ENCODE measurements at regions not wholly inside any gene's neighbourhood (a gene's known extent, or its start where the extent isn't known, plus 50 kb on each side); places are given as distances from the start of the nearest gene placed in this dataset.

DNA sequence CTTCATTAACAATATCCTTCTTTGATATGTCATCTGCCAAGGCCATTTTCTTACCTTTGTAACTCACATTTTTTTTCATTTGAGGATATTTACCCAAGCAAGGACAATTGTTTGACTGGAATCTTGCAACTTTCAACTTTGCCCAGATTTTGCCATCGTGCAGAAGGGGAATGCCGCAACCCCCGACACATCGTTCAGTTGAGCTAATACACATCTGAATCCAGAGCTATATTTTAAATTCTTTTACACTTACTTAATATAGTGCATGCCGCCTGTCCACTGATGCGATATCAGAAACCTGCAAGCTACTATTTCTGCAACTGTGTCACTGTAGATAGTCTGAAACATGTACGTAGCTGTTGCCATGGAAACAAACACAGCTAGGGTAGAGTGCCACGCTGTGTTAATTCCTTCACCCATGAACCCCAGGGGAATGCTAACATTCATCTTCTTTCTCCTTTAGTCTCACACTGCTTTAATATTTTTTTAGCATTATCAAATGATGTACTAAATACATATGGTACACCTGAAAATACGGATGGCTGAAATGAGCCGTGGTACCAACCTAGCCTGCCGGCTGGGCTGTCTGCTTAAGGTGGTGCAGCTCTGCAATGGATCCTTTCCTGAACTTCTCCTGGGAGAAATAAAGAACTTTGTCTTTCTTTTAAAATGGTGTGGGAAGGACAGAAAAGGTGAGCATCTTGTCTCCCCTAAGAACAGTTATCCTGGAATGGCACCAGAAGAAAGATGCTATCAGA lies 77.0 kb upstream of the FOXN3 start:
- peak; percentile 69 for DNase-seq (ENCODE audit: low read depth)
- in situ Hi-C loops (cut with HindIII; ENCODE audit: low pct_unique_long_range_greater_than_20kb, low sequenced_read_pairs): no loop called here

DNA sequence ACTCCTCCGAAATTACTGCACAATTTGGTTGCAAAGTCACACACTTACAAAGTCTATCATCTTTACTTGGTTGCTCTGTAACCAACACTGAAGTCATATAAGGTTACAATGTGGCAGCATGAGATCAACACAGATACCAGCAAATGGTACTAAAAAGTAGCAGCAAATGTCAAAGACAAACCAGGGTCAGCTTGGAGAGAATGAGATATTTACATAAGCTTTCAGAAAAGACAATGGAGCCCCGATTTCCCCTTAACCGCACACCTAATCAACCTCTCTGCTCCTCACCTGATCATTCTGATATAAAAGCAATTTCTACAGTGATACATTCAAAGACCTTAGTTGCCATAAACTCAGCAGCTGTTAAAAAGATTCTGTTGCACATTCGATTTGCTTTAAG lies 76.4 kb upstream of the FOXN3 start:
- no peak for DNase-seq (ENCODE audit: low read depth)
- in situ Hi-C loops (cut with HindIII; ENCODE audit: low pct_unique_long_range_greater_than_20kb, low sequenced_read_pairs): no loop called here

DNA sequence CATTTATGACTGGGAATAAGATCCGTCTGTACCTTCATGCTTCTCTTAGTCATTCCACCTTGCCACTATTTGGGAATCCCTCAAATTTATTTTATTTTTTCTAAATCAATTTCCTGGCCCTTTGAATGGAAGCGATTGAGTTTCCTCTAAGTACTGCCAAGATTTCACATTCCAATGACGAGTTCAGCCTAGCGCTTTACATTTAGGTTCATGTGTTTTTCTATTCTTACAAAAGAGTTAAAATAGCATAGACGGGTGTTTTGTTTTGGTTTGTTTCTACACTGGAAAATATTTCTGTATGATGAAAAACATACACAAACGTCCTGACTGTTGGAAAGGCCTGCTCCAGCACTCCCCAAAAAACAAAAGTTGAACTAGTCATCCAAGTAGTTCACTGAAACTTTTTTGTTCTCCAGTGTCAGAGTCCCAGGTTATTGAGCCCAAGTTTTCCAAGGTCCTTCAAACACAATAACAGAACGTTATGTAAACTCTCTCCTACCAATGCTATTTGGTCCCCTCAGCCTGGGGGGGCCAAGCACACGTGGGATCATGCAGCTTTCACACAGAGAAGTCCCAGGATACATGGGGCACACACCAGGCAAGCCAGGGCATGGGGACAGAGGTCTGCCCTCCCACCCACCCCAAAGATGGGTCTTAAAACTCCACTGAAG lies 74.8 kb upstream of the FOXN3 start:
- in situ Hi-C loops (cut with HindIII; ENCODE audit: low pct_unique_long_range_greater_than_20kb, low sequenced_read_pairs): no loop called here
- no peak for DNase-seq (ENCODE audit: low read depth)

DNA sequence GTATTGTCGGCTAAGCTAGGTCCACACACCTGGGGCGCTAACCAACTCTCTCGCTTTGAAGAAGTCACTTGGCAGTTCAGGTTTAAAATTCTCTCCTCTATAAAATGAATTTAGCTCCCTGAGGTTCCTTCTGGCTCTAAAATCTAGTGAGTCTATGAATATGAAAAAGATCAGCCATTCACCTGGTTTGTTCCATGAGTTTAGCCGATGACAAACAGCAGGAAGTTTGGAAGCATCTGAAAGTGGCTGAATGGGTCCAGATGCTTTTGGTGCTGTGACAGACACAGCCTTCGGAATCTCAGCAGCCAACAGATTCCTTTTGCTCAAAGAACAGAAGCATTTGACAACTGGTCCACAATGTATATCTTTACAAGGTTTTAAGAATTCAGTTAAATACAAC lies 73.4 kb upstream of the FOXN3 start:
- in situ Hi-C loops (cut with HindIII; ENCODE audit: low pct_unique_long_range_greater_than_20kb, low sequenced_read_pairs): no loop called here
- DNase-seq (ENCODE audit: low read depth): no peak

DNA sequence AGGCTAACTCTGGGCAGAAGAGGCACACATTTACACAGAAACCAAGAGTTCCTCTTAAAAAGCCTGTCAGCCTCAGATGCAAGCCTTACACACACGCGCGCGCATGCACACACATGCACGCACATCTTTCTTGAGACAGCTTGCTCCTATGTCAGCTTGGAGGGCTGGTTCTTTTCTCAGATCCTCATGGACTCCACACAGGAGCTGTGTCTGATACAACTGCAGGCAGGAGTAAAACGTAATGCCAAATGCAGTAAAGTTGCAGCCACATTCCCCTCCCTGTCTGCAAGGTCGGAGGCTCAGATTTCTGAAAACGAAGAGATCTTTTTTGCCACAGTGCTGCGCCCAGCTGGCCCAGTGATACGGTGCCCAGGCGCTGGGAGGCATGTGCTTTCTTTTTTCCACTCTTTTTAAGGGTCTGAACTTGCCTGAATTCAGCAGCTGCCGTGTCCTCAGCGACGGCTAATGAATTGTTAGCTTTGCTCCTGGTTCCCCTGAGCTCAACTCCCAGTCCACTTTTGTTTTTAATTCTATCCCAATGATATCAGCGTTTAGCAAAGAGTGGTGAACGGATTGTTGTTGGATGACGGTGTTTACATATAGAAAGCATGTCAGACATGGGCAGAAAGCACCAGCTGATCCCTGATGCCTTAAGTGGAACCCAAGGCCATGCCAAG lies 72.9 kb upstream of the FOXN3 start:
- DNase-seq (ENCODE audit: low read depth): no peak
- in situ Hi-C loops (cut with HindIII; ENCODE audit: low pct_unique_long_range_greater_than_20kb, low sequenced_read_pairs): no loop called here

DNA sequence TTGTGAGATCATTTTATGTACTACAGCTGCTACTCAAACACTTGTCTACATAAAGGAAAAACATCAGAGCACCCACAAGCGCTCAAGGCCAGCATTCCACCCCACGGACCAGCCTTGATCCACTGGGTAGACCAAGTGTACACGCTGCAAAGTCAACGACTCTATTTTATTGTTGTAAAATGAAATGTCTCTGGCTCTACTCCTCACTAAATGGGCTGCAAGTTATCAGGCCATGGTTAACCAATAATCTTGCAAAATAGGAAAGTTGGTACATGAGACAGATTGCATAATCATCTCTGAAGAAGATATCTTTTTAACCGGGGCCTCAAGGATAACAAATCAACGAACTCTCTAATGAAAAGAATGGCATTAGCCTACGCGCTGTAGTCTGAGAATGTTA lies 69.9 kb upstream of the FOXN3 start:
- no peak for DNase-seq (ENCODE audit: low read depth)
- in situ Hi-C loops (cut with HindIII; ENCODE audit: low pct_unique_long_range_greater_than_20kb, low sequenced_read_pairs): no loop called here

DNA sequence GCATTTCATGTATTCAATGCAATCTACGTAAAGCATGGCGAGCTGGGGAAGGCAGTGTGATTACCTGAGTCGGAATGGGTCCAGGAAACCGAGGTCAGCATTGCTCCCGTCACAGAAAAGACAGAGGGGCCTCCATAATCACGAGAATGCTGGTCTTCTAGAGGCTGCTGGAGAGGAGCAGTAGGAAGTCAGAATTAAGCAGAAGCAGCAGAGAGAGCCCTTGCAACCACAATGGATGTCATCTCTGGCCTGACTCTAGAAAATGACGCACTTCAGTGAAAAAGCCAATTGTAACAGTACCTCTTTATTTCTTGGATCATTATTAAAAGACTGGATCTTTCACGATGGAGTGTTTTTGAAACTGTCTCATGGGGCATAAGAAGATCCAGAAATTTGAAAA lies 69.5 kb upstream of the FOXN3 start:
- in situ Hi-C loops (cut with HindIII; ENCODE audit: low pct_unique_long_range_greater_than_20kb, low sequenced_read_pairs): no loop called here
- no peak for DNase-seq (ENCODE audit: low read depth)

DNA sequence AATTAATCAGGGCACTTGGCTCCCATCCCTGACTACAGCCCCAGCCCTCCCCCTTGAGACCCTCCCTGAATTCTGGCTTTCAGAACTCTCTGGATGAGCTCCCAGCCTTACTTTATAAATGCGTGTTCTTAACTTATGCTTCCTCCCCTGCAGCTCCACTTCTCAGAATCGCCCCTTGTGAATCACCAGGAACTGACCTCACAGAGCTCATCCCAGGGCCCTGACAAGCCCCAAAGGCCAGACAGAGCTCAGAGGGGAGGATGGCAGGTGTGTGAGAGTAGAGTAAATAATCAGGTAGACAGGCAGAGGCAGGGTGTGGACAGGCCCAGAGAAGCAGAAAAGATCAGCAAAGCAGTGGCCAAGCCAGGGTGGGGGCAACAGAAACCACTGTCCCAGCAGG lies 68.2 kb upstream of the FOXN3 start:
- DNase-seq (ENCODE audit: low read depth): no peak
- in situ Hi-C loops (cut with HindIII; ENCODE audit: low pct_unique_long_range_greater_than_20kb, low sequenced_read_pairs): no loop called here

DNA sequence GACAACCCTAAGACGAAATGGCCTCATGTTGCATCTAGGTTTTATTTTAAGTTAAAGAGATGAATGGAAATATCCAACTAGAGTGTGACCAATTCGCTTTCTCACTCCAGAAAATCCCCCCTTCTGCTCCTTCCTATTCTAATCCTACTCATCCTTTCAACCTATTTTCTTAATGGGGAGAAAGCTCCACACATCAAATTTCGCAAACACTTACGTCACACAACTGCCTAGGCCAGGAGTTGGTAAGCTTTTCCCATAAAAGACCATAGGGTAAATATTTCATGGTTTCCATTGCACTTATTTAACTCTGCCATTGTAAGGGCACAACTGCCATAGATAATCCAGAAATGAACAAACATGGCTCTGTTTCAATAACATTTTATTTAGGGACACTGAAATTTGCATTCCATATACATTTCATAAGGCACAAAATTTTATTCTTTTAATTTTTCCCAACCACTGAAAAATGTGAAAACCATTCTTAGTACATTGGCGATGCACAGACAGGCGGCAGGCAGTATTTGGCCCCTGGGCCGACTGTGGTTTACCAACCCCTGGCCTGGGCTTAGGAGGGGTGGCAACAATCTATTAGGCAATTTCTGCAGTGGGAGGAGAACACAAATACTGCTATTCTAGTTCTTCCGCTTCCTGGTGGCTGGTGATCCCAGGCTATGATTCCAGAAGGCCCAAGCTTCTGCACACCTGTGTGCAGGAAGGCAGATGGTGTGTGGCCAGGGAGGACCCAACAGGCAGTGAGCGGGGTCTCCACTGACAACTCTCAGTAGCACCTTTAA lies 67.2 kb upstream of the FOXN3 start:
- in situ Hi-C loops (cut with HindIII; ENCODE audit: low pct_unique_long_range_greater_than_20kb, low sequenced_read_pairs): no loop called here
- no peak for DNase-seq (ENCODE audit: low read depth)

DNA sequence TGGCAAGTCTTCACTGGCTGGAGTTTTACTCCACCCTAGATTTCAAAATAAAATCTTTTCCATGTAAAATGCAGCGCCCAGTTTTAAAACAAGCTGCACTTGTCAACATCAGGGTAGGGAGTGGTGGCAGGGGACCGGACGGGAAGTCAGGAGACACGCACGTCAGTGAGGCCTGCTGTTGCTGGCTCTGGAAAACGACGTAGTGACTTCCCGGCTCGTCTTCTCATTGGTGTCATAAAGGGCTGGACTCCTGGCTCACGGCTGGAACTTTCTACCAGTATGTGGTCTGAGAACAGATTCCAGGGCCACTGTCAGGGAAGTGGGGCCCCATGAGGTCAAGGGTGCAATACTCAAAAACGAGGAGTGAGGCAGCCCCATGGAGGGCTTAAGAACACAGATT lies 64.2 kb upstream of the FOXN3 start:
- no peak for DNase-seq (ENCODE audit: low read depth)
- in situ Hi-C loops (cut with HindIII; ENCODE audit: low pct_unique_long_range_greater_than_20kb, low sequenced_read_pairs): no loop called here

DNA sequence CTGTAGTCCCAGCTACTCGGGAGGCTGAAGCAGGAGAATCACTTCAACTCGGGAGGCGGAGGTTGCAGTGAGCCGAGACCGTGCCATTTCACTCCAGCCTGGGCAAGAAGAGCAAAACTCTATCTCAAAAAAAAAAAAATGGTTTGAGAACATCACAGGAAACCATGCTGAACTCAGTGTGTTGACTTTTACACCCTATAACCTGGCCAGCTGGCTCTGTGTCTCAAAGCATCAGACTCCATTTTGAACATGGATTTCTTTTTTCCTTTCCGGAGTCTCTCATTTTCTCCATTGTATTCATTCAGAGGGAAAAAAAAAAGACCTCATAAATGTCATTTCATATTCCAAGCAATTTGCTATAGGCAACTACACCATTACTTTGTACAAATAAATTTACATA lies 63.2 kb upstream of the FOXN3 start:
- no peak for DNase-seq (ENCODE audit: low read depth)
- in situ Hi-C loops (cut with HindIII; ENCODE audit: low pct_unique_long_range_greater_than_20kb, low sequenced_read_pairs): no loop called here

DNA sequence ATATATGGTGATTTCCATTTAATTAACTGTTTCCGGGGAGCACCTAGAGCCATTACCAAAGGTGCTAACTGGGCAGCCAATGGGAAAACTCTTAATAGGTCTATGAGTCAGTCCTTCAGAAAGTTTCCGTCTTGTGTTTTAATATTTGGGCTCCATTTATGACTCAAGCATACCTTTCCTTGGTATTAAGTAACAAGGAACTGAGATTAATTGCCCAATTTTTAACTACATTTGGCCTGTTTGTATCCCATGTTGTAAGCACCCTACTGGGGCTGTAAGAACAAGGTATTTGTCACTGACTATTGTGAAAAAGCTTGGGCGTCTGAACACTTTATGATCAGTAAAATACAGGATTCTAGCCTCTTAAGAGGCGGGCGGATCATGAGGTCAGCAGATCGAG lies 62.8 kb upstream of the FOXN3 start:
- no peak for DNase-seq (ENCODE audit: low read depth)
- in situ Hi-C loops (cut with HindIII; ENCODE audit: low pct_unique_long_range_greater_than_20kb, low sequenced_read_pairs): no loop called here

DNA sequence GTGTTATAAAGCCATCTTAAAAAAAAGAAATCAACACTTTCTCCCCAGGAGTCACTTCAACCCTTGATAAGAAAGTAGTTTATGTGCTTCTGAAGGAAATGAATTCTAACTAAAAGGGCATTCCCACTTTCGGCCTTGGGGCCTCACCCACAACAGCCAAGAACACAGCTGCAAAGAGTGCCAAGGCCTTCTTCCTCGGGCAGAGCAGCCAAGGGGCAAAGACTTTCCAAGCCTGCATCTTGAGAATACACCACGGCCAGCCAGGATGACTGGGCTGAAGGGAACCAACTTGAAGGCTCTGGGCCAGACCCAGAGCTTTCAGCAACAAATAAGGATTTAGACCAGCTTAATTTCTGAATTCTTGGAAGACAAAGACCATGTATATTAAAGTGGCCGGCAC lies 60.4 kb upstream of the FOXN3 start:
- in situ Hi-C loops (cut with HindIII; ENCODE audit: low pct_unique_long_range_greater_than_20kb, low sequenced_read_pairs): no loop called here

DNA sequence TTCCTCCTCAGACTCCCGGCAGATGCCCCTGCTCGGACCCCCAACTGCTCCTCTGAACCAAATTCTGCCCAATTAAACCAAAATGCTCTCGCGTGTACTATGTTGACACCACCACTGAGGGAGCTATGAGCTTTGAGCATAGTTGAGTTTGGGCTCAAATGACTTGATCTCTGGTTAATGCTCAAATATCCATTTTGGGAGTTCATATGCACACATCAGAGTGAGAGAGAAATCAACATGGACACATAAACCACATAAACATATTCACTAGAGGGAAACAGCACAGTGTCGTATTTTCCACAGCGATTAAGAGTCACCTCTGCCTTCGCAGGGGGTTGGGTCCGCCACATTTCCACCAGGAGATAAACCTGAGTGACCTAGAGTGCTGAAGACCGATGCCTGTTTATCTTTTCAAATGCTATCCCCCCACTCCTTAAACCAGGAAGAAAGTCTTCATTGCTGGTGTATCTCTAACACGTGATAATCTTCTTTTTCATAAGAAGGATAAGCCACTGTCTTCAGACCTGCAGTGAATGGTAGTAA lies 59.4 kb upstream of the FOXN3 start:
- in situ Hi-C loops (cut with HindIII; ENCODE audit: low pct_unique_long_range_greater_than_20kb, low sequenced_read_pairs): no loop called here
- DNase-seq (ENCODE audit: low read depth): no peak

More for the DNA sequence above, 60.4 kb upstream of the FOXN3 start:
- no peak for DNase-seq (ENCODE audit: low read depth)

DNA sequence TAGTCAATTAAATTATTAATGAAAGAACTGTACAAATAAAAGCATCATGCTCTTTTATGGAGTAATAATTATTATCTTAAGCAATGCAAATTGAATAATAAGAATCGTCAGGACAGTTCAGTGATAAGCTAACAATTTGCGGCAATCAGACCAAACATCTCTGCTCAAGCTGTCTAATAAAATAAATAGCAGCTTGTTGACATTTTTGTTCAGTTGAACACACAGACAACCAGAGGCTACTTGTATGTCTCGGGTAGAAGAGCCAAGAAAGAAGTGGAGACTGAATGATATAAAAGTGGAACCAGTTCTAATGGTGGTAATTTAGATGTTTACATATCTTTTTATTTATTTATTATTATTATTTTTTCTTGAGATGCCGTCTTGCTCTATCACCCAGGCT lies 57.4 kb upstream of the FOXN3 start:
- in situ Hi-C loops (cut with HindIII; ENCODE audit: low pct_unique_long_range_greater_than_20kb, low sequenced_read_pairs): no loop called here
- no peak for DNase-seq (ENCODE audit: low read depth)

DNA sequence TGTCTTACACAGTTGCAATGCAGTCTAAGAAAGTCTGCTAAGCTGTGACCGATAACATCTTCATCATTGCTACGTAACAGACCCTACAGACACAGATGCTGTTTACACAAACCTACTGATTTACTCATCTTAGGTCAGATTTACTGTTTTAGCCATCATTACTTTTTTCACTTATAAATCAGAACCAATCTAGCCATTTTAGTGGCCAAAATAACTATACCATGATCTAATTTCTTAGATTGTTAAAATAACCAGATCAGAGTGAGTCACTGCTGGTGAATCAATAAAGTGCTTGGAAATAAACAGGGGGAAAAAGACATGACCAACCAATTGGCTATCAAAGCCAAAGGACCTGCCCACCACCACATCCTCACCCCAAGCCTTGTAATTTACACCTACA lies 57.0 kb upstream of the FOXN3 start:
- DNase-seq (ENCODE audit: low read depth): no peak

DNA sequence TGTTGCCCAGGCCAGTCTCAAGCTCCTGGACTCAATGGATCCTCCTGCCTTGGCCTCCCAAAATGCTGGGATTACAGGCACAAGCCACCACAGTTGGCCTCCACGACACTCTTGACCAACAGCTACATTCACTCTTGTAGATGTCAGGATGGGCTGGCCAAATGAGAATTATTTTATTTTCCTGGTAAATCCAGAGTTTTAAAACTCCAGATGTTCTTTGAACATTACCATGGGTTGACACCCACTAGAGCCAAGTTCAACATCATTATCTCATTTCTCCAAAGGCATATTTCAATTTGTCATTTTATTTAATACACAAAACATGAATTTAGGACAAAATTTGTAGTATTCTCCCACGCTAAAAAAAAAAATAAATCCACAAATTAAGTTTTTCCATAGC lies 56.5 kb upstream of the FOXN3 start:
- DNase-seq (ENCODE audit: low read depth): no peak
- in situ Hi-C loops (cut with HindIII; ENCODE audit: low pct_unique_long_range_greater_than_20kb, low sequenced_read_pairs): no loop called here

More for the DNA sequence above, 57.0 kb upstream of the FOXN3 start:
- in situ Hi-C loops (cut with HindIII; ENCODE audit: low pct_unique_long_range_greater_than_20kb, low sequenced_read_pairs): no loop called here

DNA sequence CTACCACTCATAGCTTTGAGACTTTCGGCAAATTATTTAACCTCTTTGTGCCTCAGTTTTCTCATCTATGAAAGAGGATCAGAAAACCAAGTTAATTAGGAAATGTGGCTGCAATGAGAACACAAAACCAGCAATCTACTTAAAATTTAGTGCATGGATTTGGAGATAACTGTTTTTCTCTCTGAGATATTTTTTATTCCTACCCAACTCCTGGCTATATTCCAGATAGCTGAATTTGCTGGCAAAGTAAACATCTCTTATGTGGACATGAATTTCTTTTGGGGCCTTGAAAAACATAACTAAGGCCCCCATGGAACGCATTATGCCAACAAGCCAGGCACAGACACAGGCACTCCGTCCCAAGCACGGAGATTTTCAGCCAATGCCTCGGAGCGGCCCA lies 53.4 kb upstream of the FOXN3 start:
- in situ Hi-C loops (cut with HindIII; ENCODE audit: low pct_unique_long_range_greater_than_20kb, low sequenced_read_pairs): no loop called here
- no peak for DNase-seq (ENCODE audit: low read depth)
